Fibroblast of lung (primary cell): ENCODE measurements at regions not wholly inside any gene's neighbourhood (a gene's known extent, or its start where the extent isn't known, plus 50 kb on each side); places are given as distances from the start of the nearest gene placed in this dataset.
"Not testable (repeated sequence)": the region's sequence is repeated elsewhere in the genome, so short reads cannot be mapped to it uniquely, and the experiment has no call there.

Experiments used
- CTCF ChIP-seq, 2 donors: IDR thresholded peaks in 1 of 2; conservative IDR thresholded peaks in 1 of 2; 1 replicate in 1 of 2; 2 replicates in 1 of 2; pipeline ENCODE4 v1.5.1; 2011 to 2012; ENCODE audit warnings: low read length in 2 of 2, control low read depth in 1 of 2, inconsistent platforms in 1 of 2, low read depth in 1 of 2, mild to moderate bottlenecking in 1 of 2
- EZH2 ChIP-seq: IDR thresholded peaks from 2 replicates; pipeline ENCODE4 v1.5.1; 2012; ENCODE audit warnings: low read length, control low read depth, mild to moderate bottlenecking; ENCODE audit errors: missing control alignments

- not testable (repeated sequence) for TF ChIP-seq CTCF (conservative IDR thresholded peaks at IDR 0.05 in 1 of 2, IDR thresholded peaks at IDR 0.05 in 1 of 2; ENCODE audit: low read depth in 1 of 2, low read length in 2 of 2); EZH2
Measured at GRCh38 chr16:29197494-29198100, 208.9 kb downstream of the NPIPB11 start.
